ENCODE measurements at regions not wholly inside any gene's neighbourhood (a gene's known extent, or its start where the extent isn't known, plus 50 kb on each side); places are given as distances from the start of the nearest gene placed in this dataset.
A peak's percentile ranks its signal among the peaks of the same experiment; 100 is the strongest.

DNA sequence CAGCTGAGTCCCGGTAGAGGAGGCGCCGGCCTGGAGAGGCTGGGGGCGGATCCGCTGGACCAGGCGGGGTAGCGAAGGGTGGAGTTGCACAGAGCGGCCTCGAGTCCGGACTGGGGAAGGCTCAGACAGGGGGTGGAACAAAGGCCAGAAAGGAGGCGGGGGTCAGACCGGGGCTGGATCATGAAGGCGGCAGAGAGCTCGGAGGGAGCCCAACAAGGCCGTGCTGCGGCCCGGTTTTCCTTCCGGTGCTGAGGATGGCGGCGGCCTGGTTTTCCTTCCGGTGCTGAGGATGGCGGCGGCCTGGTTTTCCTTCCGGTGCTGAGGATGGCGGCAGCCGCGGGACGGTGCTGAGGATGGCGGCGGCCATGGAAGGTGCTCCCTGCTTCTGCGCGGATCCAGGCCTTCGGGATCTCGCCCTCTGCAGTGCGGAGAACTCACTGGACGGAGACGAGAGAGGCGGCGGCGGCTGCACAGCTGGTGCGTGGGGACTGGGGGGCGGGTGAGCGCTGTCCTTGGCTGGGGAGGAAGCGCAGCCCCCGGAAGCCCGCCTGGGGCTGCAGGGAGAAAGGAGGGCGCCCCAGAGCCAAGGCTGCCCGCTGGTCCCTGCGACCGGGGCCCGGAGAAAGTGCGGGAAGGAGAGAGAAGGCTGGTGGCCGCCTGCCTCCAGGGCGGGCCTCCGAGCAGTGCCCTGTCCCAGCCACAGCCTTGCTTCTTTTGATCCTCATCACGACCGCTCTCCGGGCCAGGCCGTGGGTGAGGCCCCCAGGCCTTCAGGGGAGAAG is 350.4 kb upstream of the B3GAT1 start:
- in situ Hi-C loops (cut with HindIII; ENCODE audit: low sequenced_read_pairs): no loop called here
- no peak for DNase-seq (ENCODE audit: low spot score)

DNA sequence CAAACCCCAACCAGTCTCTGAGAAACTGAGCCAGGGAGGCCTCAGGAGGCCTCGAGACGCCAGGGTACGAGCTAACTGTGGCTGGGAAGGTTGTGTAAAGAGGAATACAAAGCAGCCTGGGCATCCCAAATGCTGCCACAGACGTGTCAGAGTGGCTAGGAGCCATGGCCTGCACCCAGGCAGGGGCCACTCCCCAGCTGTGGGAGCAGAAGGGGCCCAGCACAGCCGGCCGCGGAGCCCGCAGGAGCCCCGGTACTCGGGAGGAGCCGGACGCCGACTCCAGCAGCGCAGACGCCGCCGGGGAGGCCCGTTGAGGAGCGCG is 349.8 kb upstream of the B3GAT1 start:
- in situ Hi-C loops (cut with HindIII; ENCODE audit: low sequenced_read_pairs): no loop called here
- DNase-seq (ENCODE audit: low spot score): no peak

DNA sequence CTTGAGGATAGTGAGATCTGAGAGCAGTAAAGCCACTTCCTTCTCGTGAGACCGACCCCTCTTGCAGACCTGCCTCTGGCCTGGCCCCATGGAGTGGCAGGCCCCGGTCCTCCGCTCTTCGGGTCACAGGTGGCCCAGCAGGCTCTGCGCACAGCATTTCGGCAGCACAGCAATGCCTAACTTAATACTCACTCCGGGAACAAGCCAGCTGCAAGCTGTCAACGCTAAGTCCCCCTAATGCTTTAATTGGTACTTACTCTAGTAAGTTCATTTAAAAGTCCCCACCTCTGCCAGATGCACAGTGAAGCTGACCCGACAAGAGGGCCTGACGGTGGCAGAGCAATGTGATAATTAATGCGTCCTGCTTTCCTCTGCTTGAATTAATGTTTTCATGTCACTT is 349.3 kb upstream of the B3GAT1 start:
- DNase-seq (ENCODE audit: low spot score): no peak
- in situ Hi-C loops (cut with HindIII; ENCODE audit: low sequenced_read_pairs): no loop called here

DNA sequence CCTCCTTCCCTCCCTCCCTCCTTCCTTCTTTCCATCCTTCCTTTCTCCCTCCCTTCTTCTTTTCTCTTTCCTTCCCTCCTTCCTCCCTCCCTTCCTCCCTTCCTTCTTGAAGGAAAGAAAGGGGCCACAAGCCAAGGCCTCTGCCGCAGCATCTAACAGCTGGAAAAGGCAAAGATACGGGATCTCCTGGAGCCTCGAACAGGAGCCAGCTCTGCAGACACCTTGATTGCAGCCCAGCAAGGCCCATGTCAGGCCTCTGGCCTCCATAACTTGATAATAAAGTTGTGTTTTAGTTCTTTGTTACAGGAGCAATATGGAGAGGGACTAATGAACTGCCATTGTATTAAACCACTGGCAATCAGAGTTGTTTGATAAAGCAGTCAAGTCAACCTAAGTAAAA is 348.9 kb upstream of the B3GAT1 start:
- no peak for DNase-seq (ENCODE audit: low spot score)
- in situ Hi-C loops (cut with HindIII; ENCODE audit: low sequenced_read_pairs): no loop called here

DNA sequence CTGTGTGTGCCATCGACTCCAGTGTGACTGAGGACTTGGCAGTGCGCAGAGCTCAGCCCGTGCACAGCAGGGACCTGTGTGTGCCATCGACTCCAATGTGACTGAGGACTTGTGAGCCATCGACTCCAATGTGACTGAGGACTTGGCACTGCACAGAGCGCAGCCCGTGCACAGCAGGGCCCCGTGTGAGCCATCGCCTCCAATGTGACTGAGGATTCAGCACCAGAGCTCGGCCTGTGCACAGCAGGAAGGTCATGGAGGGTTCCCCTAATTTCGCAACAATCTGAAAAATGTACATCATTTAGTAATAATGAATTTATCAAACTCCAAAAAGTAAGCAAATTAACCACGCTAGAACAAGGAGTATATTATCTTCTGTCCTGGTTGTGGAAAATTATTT is 348.3 kb upstream of the B3GAT1 start:
- in situ Hi-C loops (cut with HindIII; ENCODE audit: low sequenced_read_pairs): no loop called here
- peak; percentile 39 for DNase-seq (ENCODE audit: low spot score)

DNA sequence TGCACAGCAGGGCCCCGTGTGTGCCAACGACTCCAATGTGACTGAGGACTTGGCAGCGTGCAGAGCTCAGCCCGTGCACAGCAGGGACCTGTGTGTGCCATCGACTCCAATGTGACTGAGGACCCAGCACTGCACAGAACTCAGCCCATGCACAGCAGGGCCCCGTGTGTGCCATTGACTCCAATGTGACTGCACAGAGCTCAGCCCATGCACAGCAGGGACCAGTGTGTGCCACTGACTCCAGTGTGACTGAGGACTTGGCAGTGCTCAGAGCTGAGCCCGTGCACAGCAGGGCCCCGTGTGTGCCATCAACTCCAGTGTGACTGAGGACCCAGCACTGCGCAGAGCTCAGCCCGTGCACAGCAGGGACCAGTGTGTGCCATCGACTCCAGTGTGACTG is 347.8 kb upstream of the B3GAT1 start:
- in situ Hi-C loops (cut with HindIII; ENCODE audit: low sequenced_read_pairs): no loop called here
- peak; percentile 30 for DNase-seq (ENCODE audit: low spot score)

DNA sequence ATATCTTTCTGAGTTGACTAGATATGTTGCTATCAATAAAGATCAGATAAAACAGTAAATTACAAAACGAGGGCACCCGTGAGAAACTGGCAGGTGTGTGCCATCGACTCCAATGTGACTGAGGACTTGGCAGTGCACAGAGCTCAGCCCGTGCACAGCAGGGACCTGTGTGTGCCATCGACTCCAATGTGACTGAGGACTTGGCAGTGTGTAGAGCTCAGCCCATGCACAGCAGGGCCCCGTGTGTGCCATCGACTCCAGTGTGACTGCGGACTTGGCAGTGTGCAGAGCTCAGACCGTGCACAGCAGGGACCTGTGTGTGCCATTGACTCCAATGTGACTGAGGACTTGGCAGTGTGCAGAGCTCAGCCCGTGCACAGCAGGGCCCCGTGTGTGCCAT is 347.2 kb upstream of the B3GAT1 start:
- in situ Hi-C loops (cut with HindIII; ENCODE audit: low sequenced_read_pairs): no loop called here
- peak; percentile 80 for DNase-seq (ENCODE audit: low spot score)

DNA sequence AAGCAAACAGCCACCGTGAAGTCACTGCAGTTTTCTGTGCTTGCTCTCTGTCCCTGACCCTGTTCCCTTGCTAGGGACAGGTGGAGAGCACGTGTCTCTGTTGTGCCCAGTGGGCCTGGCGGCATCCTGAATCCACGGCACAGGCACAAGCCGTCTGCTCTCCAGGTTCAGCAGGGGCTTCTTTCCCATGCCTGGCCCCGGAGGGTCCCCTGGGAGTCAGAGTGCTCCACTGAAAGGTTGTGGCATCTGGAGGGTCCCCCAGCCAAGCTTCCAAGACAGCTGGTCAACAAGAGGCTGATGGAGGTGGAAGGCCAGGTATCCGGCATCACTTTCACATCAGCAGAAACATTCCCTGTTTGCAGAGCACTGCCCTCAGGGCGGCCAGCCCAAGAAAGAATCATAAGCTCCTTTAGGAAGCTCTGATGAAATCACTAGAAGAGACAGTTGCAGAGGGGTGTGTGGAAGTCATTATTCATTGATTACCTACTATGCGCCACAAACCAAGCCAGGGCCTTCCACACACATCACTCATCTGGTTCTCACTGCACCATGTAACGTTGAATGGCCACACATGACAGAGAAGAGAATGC is 346.4 kb upstream of the B3GAT1 start:
- DNase-seq (ENCODE audit: low spot score): no peak
- in situ Hi-C loops (cut with HindIII; ENCODE audit: low sequenced_read_pairs): no loop called here

DNA sequence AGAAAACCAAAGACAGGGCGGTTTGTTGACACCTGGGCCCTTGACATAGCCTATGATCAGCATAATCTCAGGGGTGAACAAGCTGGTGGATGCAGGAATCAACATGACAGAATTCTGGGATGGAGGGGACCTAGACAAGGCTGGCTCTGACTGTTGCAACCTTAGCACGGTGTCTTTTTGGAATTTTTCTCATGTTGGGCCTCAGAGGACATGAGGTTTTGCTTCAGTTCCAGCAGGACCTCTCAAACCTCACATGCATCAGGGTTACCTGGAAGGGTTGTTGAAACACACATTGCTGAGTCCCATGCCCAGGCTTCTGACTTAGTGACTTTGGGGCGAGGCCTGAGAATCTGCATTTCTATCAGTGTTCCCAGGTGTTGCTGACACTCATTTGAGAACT is 345.6 kb upstream of the B3GAT1 start:
- DNase-seq (ENCODE audit: low spot score): no peak
- in situ Hi-C loops (cut with HindIII; ENCODE audit: low sequenced_read_pairs): no loop called here

DNA sequence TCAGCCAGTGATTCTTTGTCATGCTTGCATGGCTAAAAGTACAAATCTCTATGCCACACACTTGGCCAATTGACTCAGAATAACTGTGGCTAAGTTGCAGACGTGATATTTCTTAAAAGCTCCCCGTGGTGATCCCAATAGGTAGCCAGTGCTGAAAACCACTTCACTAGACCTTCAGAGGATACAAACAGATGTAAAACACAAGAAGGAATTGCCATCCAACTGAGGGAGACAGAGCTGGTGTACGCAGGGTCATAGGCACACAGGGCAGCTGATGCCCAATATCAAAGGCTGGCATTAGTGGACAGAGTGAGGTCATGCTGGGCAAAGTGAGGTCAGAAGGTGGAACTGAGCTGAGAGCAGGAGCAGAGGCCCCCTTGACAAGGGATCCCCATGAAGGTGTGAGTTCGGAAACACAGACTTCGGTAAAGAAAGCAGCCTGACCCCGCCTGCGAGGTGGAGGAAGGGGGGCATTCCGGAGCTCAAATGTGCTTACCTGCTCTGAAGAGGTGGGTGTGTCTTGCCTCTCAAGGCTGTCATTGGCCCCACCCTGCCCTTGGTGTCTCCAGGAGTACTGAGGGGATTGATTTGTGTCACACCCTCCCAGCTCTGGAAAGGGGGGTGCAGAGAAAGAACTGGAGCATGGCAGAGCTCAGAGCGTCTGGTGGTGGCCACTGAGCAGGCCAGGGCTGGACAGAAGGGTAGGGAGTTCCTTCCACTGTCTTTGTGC is 344.9 kb upstream of the B3GAT1 start:
- no peak for DNase-seq (ENCODE audit: low spot score)

DNA sequence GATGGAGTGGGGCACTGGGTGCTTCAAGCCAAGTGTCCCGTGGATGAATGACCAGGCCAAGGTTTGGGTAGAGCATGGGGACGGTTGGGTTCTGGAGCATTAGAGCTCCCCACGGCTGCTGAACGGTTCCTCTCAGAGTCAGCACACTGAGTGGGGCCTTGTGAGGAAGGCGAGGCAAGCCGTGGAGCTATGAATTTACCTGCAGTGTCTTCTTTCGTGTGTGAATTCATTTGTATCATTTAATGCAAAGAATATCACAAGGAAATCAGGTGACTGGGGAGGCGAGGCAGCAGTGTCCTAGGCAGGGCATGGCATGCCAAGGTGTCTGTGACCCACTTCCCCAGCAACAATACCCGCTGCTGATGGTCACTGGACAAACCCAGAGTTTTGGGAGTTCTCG is 343.5 kb upstream of the B3GAT1 start:
- no peak for DNase-seq (ENCODE audit: low spot score)
- in situ Hi-C loops (cut with HindIII; ENCODE audit: low sequenced_read_pairs): no loop called here

More for the DNA sequence above, 344.9 kb upstream of the B3GAT1 start:
- in situ Hi-C loops (cut with HindIII; ENCODE audit: low sequenced_read_pairs): no loop called here

DNA sequence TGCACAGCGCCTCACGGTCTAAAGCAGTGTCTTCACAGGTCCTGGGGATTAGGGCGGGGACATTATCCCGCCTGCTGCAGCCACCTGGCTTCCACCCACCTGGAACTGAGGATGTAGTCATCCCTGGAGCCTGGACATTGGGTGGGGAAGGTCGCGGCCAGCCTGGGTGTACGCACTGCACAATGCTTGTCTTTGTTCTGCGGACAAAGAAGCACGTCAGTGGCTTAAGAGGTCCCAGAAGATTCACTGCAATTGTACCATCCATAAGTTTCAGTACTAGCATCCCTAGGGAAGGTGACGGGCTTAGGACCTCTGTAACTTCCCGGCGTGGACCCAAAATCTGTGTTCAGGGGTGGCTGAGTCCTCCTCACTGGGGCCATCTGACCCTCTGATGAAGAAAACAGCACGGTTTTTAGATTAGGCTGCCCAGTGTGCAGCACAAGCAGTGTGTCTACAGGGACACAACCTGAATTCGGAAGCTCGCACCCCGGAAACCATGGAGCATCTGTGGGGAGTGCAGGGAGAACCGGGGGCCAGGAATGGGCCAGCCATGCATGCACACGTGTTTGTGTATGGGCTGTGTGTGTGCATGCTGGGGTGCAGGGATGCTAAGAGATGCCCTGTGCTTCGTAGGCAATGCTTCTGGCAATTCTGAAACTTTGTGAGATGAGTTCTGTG is 342.6 kb upstream of the B3GAT1 start:
- in situ Hi-C loops (cut with HindIII; ENCODE audit: low sequenced_read_pairs): no loop called here
- no peak for DNase-seq (ENCODE audit: low spot score)

DNA sequence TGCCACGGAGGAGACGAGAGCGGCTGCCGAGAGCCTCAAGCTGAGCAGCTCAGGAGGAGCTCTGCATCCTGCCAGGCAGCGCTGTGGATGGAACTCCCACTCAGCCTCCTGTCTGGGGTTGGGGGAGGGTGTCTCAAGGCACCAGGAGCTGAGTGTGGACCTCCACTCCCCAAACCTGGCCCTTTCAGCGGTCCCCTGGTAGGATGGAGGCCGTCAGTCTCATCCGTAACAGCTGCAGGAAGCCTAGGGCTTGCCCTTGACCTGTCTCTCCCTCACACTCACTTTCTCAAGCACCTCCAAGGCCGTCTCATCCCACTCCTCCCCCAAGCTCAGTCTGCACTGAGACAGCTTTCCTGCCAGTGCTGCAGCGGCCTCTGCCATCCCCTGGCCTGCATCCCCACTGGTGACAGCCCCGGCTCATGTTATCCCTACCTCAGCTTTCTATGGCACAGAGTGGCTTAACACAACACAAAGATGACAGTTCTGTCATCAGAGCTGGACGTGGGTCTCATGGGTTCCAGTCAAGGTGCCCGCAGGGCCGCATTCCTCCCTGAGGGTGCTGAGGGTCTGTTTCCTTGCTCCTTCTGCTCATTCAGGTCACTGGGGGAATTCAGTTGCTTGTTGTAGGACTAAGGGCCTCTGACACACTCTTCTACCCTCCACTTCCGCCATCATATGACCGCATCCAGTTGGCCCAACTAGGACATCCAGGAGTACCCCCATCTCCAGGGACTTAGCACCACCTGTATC is 341.9 kb upstream of the B3GAT1 start:
- in situ Hi-C loops (cut with HindIII; ENCODE audit: low sequenced_read_pairs): no loop called here

DNA sequence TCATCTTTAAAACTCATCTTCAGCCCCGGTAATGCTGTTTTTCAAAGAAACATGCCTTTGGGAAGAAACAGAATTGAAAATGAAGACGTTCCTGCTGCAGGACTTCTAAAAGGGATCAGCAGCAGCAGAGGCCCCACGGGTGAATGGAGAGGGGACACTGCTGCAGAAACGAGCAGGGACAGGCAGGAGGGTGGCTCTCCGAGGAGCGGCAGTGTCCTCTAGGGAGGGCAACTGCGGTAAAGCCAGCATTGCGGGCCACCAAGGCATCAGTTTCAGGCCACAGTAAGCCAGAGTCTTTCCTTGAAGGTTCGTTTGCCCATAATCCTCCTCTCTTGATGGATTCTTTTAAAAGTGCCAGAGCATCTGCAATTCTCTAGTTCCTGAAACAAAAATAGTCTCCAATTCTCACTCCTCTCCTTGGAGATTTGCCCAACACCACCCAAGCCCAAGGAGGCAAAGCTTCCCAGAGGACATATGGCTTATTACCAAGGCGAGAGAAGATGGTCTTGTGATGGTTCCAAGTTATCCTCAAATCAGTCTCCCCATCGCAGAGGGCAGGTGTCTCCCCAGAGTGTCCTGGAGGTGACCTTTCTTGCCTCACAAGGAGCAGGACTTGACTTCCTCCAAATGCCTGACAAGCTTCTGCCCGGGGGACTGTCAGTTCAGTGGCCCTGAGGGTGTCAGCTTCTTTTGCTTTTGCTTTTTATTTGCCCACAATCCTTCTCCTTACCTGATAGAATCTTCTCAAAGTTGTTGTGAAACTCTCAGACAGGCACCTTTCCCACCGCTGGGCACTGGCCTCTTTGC is 341.1 kb upstream of the B3GAT1 start:
- DNase-seq (ENCODE audit: low spot score): no peak
- in situ Hi-C loops (cut with HindIII; ENCODE audit: low sequenced_read_pairs): no loop called here

More for the DNA sequence above, 341.9 kb upstream of the B3GAT1 start:
- DNase-seq (ENCODE audit: low spot score): no peak

DNA sequence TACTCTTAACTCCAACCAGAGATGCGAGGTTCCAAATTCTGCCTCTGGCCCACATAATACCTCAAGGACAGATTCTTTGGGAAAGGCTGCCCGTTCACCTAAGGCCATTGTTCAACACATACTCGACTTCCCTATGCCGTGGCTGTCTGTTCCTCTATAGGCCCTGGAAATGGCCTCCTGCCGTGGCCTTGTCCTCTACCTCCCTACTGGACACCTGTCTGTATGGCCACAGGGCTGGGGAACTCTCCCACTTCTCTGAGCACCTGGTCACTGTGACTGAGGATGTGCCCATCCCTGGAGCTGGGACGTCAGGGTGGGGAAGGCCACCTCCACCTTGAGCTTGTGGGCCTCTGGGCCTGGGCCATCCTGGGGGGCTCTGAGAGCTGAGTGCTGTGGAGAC is 340.5 kb upstream of the B3GAT1 start:
- DNase-seq (ENCODE audit: low spot score): no peak
- in situ Hi-C loops (cut with HindIII; ENCODE audit: low sequenced_read_pairs): no loop called here

DNA sequence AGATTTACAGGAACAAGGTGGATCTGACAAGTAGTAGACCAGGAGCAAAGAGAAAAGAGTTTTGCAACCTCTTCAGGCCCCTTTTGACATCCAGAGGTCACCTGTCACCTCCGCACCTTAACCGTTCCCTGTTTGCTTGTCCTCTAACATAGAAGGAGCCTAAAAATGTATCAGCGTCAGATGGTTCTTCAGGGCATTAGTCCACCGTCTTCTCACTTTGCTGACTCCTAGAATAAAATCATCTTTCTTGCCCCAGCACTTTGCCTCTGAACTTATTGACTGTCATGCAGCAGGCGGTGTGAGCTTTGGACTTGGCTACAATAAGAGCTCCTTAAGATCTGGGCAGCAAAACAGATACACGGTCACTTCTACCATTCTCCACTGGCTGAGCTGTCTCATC is 339.7 kb upstream of the B3GAT1 start:
- DNase-seq (ENCODE audit: low spot score): no peak
- in situ Hi-C loops (cut with HindIII; ENCODE audit: low sequenced_read_pairs): no loop called here

DNA sequence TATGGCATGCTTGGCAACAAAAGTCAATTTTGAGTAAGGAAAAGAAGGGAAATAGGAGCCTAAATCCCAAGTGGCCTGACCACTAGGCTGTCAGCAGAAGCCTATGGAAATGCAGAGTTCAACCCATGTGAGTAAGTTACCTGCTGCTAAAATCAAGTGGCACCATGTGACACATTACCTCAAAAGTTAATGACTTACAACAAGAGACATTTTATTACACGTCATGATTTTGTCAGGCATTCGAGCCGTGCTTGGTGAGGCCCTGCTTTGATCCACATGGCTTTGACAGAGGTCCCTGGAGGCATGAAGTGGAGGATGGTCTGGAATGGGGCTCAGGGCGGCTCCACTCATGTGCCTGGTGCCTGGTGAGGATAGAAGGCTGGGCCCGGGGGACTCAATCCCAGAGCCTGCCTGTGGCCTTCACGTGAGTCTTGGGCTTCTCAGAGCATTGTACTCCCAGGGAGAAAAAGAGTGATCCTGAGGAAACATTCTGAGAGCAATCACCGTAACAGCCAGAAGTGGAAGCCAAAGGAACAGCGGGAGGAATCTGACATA is 339.1 kb upstream of the B3GAT1 start:
- in situ Hi-C loops (cut with HindIII; ENCODE audit: low sequenced_read_pairs): no loop called here
- DNase-seq (ENCODE audit: low spot score): no peak

DNA sequence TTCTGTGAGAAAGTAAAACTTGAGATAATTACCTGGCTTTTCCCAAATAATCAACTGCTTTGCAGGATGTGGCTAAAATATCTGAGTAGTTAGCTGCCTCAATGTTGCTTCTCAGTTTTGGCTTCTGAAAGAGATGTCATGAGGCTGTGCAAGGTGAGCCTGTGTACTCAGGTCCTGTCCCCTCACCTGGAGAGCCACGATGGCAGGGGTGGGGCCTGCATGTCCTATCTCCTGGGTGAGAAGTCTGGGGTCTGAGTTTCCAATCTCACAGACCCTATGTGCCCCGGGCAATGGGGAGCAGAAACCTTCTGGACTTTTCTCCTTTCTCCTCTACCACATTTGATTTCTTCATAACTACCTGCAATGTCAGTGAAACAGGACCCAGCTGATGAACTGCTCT is 338.6 kb upstream of the B3GAT1 start:
- in situ Hi-C loops (cut with HindIII; ENCODE audit: low sequenced_read_pairs): no loop called here
- no peak for DNase-seq (ENCODE audit: low spot score)
